RWPE2 (cell line): ENCODE measurements at regions not wholly inside any gene's neighbourhood (a gene's known extent, or its start where the extent isn't known, plus 50 kb on each side); places are given as distances from the start of the nearest gene placed in this dataset.

Source experiments
- ATAC-seq: fragments of 200-7000 bp; cut with Tn5 transposase; 3 replicates; pipeline ENCODE4 v1.9.1; 2021; ENCODE audit warnings: low read depth
- DNase-seq: peaks from one replicate; pipeline ENCODE4 v3.0.0-alpha.2; 2020; ENCODE audit warnings: low spot score
- H3K27ac ChIP-seq: fragments of 450-650 bp; 2 replicates; pipeline ENCODE4 v1.5.1; 2017; ENCODE audit warnings: mild to moderate bottlenecking; ENCODE audit not compliant: poor library complexity, severe bottlenecking
- H3K27me3 ChIP-seq: fragments of 250-450 bp; sonication (Bioruptor Pico); 2 replicates; pipeline ENCODE4 v1.5.1; 2021; ENCODE audit warnings: mild to moderate bottlenecking, moderate library complexity; ENCODE audit not compliant: insufficient read depth, poor library complexity, severe bottlenecking
- H3K36me3 ChIP-seq: fragments of 250-450 bp; sonication (Bioruptor Pico); 2 replicates; pipeline ENCODE4 v1.5.1; 2020; ENCODE audit warnings: low read depth, mild to moderate bottlenecking, moderate library complexity
- H3K4me1 ChIP-seq: fragments of 250-450 bp; sonication (Bioruptor Pico); 2 replicates; pipeline ENCODE4 v1.5.1; 2021; ENCODE audit warnings: mild to moderate bottlenecking, moderate library complexity; ENCODE audit not compliant: insufficient read depth, poor library complexity, severe bottlenecking
- H3K4me3 ChIP-seq: fragments of 250-450 bp; sonication (Bioruptor Pico); 2 replicates; pipeline ENCODE4 v1.5.1; 2021; ENCODE audit warnings: mild to moderate bottlenecking, moderate library complexity; ENCODE audit not compliant: severe bottlenecking
- H3K9me3 ChIP-seq: fragments of 250-450 bp; sonication (Bioruptor Pico); 2 replicates; pipeline ENCODE4 v1.5.1; 2021; ENCODE audit warnings: mild to moderate bottlenecking, moderate library complexity; ENCODE audit not compliant: severe bottlenecking
- CTCF ChIP-seq: fragments of 450-650 bp; IDR thresholded peaks from one replicate; pipeline ENCODE4 v1.5.1; 2017; ENCODE audit warnings: mild to moderate bottlenecking, moderate library complexity; ENCODE audit not compliant: poor library complexity, severe bottlenecking

- Histone ChIP-seq H3K4me3 (no peak overlapping the region), H3K27ac (no peak overlapping the region), H3K9me3 (no peaks in the 10 kb centered on the region), H3K4me1 (no peaks in the 10 kb centered on the region), H3K27me3 (no peaks in the 10 kb centered on the region), H3K36me3 (no peaks in the 10 kb centered on the region)
- no peak for TF ChIP-seq CTCF
- ATAC-seq (no peak), DNase-seq (no peak)
Measured at GRCh38 chr7:24227068-24227467, 56.9 kb upstream of the NPY start.

GRCh38 chr7:24227603-24228359 lies 56.2 kb upstream of the NPY start:
- no peaks in the 10 kb centered on the region for H3K4me1 ChIP-seq
- no peak overlapping the region for H3K27ac ChIP-seq
- TF ChIP-seq CTCF: no peak
- no peaks in the 10 kb centered on the region for H3K36me3 ChIP-seq
- DNase-seq (no peak), ATAC-seq (no peak)
- H3K27me3 ChIP-seq: no peaks in the 10 kb centered on the region
- no peak overlapping the region for H3K4me3 ChIP-seq
- no peaks in the 10 kb centered on the region for H3K9me3 ChIP-seq

- DNase-seq: no peak
- Histone ChIP-seq H3K4me3 (no peak overlapping the region), H3K4me1 (no peaks in the 10 kb centered on the region), H3K27me3 (no peaks in the 10 kb centered on the region), H3K9me3 (no peaks in the 10 kb centered on the region), H3K27ac (no peak overlapping the region), H3K36me3 (no peaks in the 10 kb centered on the region)
- ATAC-seq: no peak
- no peak for TF ChIP-seq CTCF
Measured at GRCh38 chr7:24229481-24230226, 54.3 kb upstream of the NPY start.

- Histone ChIP-seq H3K36me3 (no peaks in the 10 kb centered on the region), H3K27me3 (no peaks in the 10 kb centered on the region), H3K4me3 (no peak overlapping the region), H3K4me1 (no peaks in the 10 kb centered on the region), H3K9me3 (no peaks in the 10 kb centered on the region), H3K27ac (no peak overlapping the region)
- ATAC-seq (no peak), DNase-seq (no peak)
- no peak for TF ChIP-seq CTCF
Measured at GRCh38 chr7:24231493-24231892, 52.5 kb upstream of the NPY start.

GRCh38 chr7:24233386-24233785 lies 50.6 kb upstream of the NPY start:
- TF ChIP-seq CTCF: no peak
- no peaks in the 10 kb centered on the region for H3K36me3 ChIP-seq
- no peaks in the 10 kb centered on the region for H3K27me3 ChIP-seq
- no peaks in the 10 kb centered on the region for H3K4me1 ChIP-seq
- no peak for DNase-seq
- no peaks in the 10 kb centered on the region for H3K9me3 ChIP-seq
- no peak overlapping the region for H3K4me3 ChIP-seq
- no peak overlapping the region for H3K27ac ChIP-seq
- ATAC-seq: no peak
